MM.1S (cell line): ENCODE measurements at regions not wholly inside any gene's neighbourhood (a gene's known extent, or its start where the extent isn't known, plus 50 kb on each side); places are given as distances from the start of the nearest gene placed in this dataset.

Experiments
- CTCF ChIP-seq: fragments of 300-600 bp; sonication (generic); IDR thresholded peaks from 2 replicates; pipeline ENCODE4 v1.5.1; 2016; ENCODE audit warnings: antibody characterized with exemption, low read length, mixed read lengths
- EZH2 ChIP-seq: fragments of 300-600 bp; sonication (generic); optimal IDR thresholded peaks from 2 replicates; pipeline ENCODE3; 2017; ENCODE audit warnings: low read depth, mild to moderate bottlenecking, antibody characterized with exemption, low read length, mixed read lengths

GRCh38 chr18:6476190-6476589 is 61.5 kb upstream of the L3MBTL4 start:
- TF ChIP-seq CTCF (no peak), EZH2 (no peak)
